GM12878 (cell line): ENCODE measurements at regions not wholly inside any gene's neighbourhood (a gene's known extent, or its start where the extent isn't known, plus 50 kb on each side); places are given as distances from the start of the nearest gene placed in this dataset.

Experiments
- ATAC-seq: fragments of 200-7000 bp; cut with Tn5 transposase; 3 replicates; pipeline ENCODE4 v1.9.1; 2020; ENCODE audit warnings: mild to moderate bottlenecking, moderate library complexity
- BruUV-seq: library from RNA; stranded (reverse); fragments of 400-500 nt; replicated peaks from 2 replicates; lab custom pipeline; 2021; lab: Mats Ljungman, UMichigan
- CTCF ChIA-PET: fragments of 300-600 bp; sonication (Branson Sonifier 250); formaldehyde crosslinking; extraction: SDS; loops from one replicate; lab custom pipeline; 2021; ENCODE audit warnings: inconsistent platforms; lab: Yijun Ruan, JAX
- POLR2A ChIA-PET: fragments of 350-600 bp; formaldehyde crosslinking; extraction: SDS; loops from one replicate; lab custom pipeline; 2021; ENCODE audit warnings: inconsistent platforms; lab: Charles Lee
- RAD21 ChIA-PET: fragments of 300-600 bp; sonication (Branson Sonifier 250); formaldehyde crosslinking; loops from one replicate; lab custom pipeline; 2023; ENCODE audit warnings: antibody characterized with exemption; ENCODE audit not compliant: unreplicated experiment; lab: Charles Lee
- SMC1A ChIA-PET: fragments of 300-600 bp; sonication (Branson Sonifier 250); formaldehyde crosslinking; loops from one replicate; lab custom pipeline; 2023; ENCODE audit not compliant: unreplicated experiment, uncharacterized antibody; lab: Charles Lee
- DNase-seq: peaks from one replicate; pipeline ENCODE4 v3.0.0-alpha.2; 2011; ENCODE audit warnings: low read depth, low spot score
- FAIRE-seq: peaks from 3 replicates; lab custom pipeline; 2011; peaks lifted over from hg19 to GRCh38; lab: Jason Lieb, UNC
- H2AFZ ChIP-seq: 2 replicates; pipeline ENCODE4 v1.6.0; 2011; ENCODE audit warnings: low read depth, low read length, control low read depth; ENCODE audit not compliant: control insufficient read depth
- H3K27ac ChIP-seq: 2 replicates; pipeline ENCODE4 v1.5.1; 2011; ENCODE audit warnings: control low read depth; ENCODE audit not compliant: control insufficient read depth, insufficient read depth
- H3K27me3 ChIP-seq, 2 experiments: replicated peaks in 1 of 2; 2 replicates each; pipeline versions ENCODE4 v1.6.0 to v1.6.1; 2011; ENCODE audit warnings: low read length in 1 of 2; ENCODE audit not compliant: control insufficient read depth in 2 of 2, insufficient read depth in 2 of 2
- H3K36me3 ChIP-seq, 2 experiments: 2 replicates each; pipeline ENCODE4 v1.5.1; 2011; ENCODE audit warnings: low read length in 1 of 2; ENCODE audit not compliant: control insufficient read depth in 2 of 2, insufficient read depth in 2 of 2
- H3K4me1 ChIP-seq: 2 replicates; pipeline ENCODE4 v1.6.1; 2011; ENCODE audit warnings: mild to moderate bottlenecking, low read length, moderate library complexity, mixed read lengths; ENCODE audit not compliant: control insufficient read depth, insufficient read depth
- H3K4me2 ChIP-seq: 2 replicates; pipeline ENCODE4 v1.6.0; 2011; ENCODE audit warnings: control low read depth; ENCODE audit not compliant: control insufficient read depth, insufficient read depth
- H3K4me3 ChIP-seq: fragments of 200-600 bp; sonication (generic); 2 replicates; pipeline ENCODE4 v1.5.1; 2016
- H3K79me2 ChIP-seq: 2 replicates; pipeline ENCODE4 v1.6.0; 2011; ENCODE audit warnings: low read length; ENCODE audit not compliant: control insufficient read depth, insufficient read depth
- H3K9ac ChIP-seq: 2 replicates; pipeline ENCODE4 v1.8.0; 2011; ENCODE audit warnings: low read length, control low read depth, mixed read lengths; ENCODE audit not compliant: control insufficient read depth, insufficient read depth
- H3K9me3 ChIP-seq: replicated peaks from 3 replicates; pipeline ENCODE4 v1.5.1; 2011; ENCODE audit warnings: mild to moderate bottlenecking, low read length; ENCODE audit not compliant: control insufficient read depth, insufficient read depth
- H4K20me1 ChIP-seq: 2 replicates; pipeline ENCODE4 v1.6.0; 2011; ENCODE audit not compliant: control insufficient read depth, insufficient read depth
- ATF7 ChIP-seq: fragments of 450-650 bp; IDR thresholded peaks from 2 replicates; pipeline ENCODE4 v1.6.1; 2016; ENCODE audit warnings: low read depth, mild to moderate bottlenecking
- BACH1 ChIP-seq: fragments of 450-650 bp; IDR thresholded peaks from 2 replicates; pipeline ENCODE4 v1.6.1; 2017; ENCODE audit warnings: mild to moderate bottlenecking, borderline replicate concordance
- CHD1 ChIP-seq: IDR thresholded peaks from 2 replicates; pipeline ENCODE4 v1.6.1; 2012; ENCODE audit warnings: low read depth, low read length, improper control_type of control experiment
- EGR1 ChIP-seq, 2 experiments: IDR thresholded peaks; 1 replicate in 1 of 2; 2 replicates in 1 of 2; pipeline ENCODE4 v1.6.1; 2011 to 2012; ENCODE audit warnings: low read depth in 2 of 2, low read length in 2 of 2, borderline replicate concordance in 1 of 2, mild to moderate bottlenecking in 1 of 2, moderate library complexity in 1 of 2
- GABPA ChIP-seq: IDR thresholded peaks from 2 replicates; pipeline ENCODE4 v1.6.1; 2014; ENCODE audit warnings: antibody characterized with exemption, low read depth, mild to moderate bottlenecking, inconsistent platforms
- HCFC1 ChIP-seq: fragments of 150-350 bp; IDR thresholded peaks from 2 replicates; pipeline ENCODE4 v1.6.1; 2014; ENCODE audit warnings: low read length
- NR2F1 ChIP-seq: fragments of 450-650 bp; conservative IDR thresholded peaks from 2 replicates; pipeline ENCODE4 v1.6.1; 2017; ENCODE audit warnings: mild to moderate bottlenecking
- SMC3 ChIP-seq: IDR thresholded peaks from 2 replicates; pipeline ENCODE4 v1.6.1; 2011; ENCODE audit warnings: low read length, improper control_type of control experiment, borderline replicate concordance
- SP1 ChIP-seq: IDR thresholded peaks from one replicate; pipeline ENCODE4 v1.6.1; 2011; ENCODE audit warnings: low read depth, low read length
- SREBF1 ChIP-seq: IDR thresholded peaks from 2 replicates; pipeline ENCODE4 v1.6.1; 2012; ENCODE audit warnings: mild to moderate bottlenecking, low read length
- TCF3 ChIP-seq: IDR thresholded peaks from 2 replicates; pipeline ENCODE4 v1.6.1; 2012; ENCODE audit warnings: low read depth, mild to moderate bottlenecking, low read length, borderline replicate concordance; ENCODE audit not compliant: insufficient read depth
- ZNF622 ChIP-seq: fragments of 450-650 bp; IDR thresholded peaks from 2 replicates; pipeline ENCODE4 v1.6.1; 2017; ENCODE audit warnings: mild to moderate bottlenecking, inconsistent platforms
- WGBS: methylation state at CpG from one replicate; pipeline ENCODE4 v1.1.6; 2016; ENCODE audit warnings: low lambda C conversion rate; ENCODE audit not compliant: insufficient replicate concordance, insufficient coverage; ENCODE audit errors: missing lambda C conversion rate; 5-methylcytosine and 5-hydroxymethylcytosine counted together
- in situ Hi-C: fragments of 300-500 bp; cut with MboI; formaldehyde crosslinking; loops from 9 replicates; pipeline ENCODE4 v1.14.3; 2018; ENCODE audit warnings: mixed read lengths
- intact Hi-C: fragments of 100-400 bp; cut with micrococcal nuclease; formaldehyde crosslinking; loops from one replicate; pipeline ENCODE4 v1.14.2; 2022; ENCODE audit not compliant: unreplicated experiment
- TF ChIP-seq, protein P1 (sequence below): fragments of 450-650 bp; IDR thresholded peaks from 2 replicates; pipeline ENCODE4 v1.6.1; 2016; ENCODE audit warnings: mild to moderate bottlenecking
- TF ChIP-seq, protein P2 (sequence below): fragments of 450-650 bp; IDR thresholded peaks from 2 replicates; pipeline ENCODE4 v1.6.1; 2017; ENCODE audit warnings: mild to moderate bottlenecking, moderate library complexity

- Histone ChIP-seq H3K9ac (no peak overlapping the region), H3K4me1 (no peaks in the 10 kb centered on the region), H4K20me1 (no peaks in the 10 kb centered on the region), H3K27ac (no peak overlapping the region), H3K9me3 (no peaks in the 10 kb centered on the region), H3K4me3 (no peak overlapping the region), H3K36me3 (no peaks in the 10 kb centered on the region), H3K4me2 (no peak overlapping the region), H2AFZ (no peak overlapping the region), H3K79me2 (no peaks in the 10 kb centered on the region), H3K27me3 (no peaks in the 10 kb centered on the region)
- ChIA-PET RAD21 (no interaction called here), CTCF (no interaction called here), SMC1A (no interaction called here), POLR2A (no interaction called here)
- ATAC-seq (no peak), FAIRE-seq (no peak), DNase-seq (no peak)
- TF ChIP-seq NR2F1, result no peak
- TF ChIP-seq ATF7, result no peak
- no peak for TF ChIP-seq GABPA
- no peak for TF ChIP-seq SREBF1
- no peak for TF ChIP-seq HCFC1
- no peak for TF ChIP-seq EGR1 (IDR thresholded peaks at IDR 0.05; ENCODE audit: borderline replicate concordance in 1 of 2, low read depth in 2 of 2, low read length in 2 of 2)
- TF ChIP-seq CHD1, result no peak
- TF ChIP-seq, protein P1, sequence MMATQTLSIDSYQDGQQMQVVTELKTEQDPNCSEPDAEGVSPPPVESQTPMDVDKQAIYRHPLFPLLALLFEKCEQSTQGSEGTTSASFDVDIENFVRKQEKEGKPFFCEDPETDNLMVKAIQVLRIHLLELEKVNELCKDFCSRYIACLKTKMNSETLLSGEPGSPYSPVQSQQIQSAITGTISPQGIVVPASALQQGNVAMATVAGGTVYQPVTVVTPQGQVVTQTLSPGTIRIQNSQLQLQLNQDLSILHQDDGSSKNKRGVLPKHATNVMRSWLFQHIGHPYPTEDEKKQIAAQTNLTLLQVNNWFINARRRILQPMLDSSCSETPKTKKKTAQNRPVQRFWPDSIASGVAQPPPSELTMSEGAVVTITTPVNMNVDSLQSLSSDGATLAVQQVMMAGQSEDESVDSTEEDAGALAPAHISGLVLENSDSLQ, result no peak
- TF ChIP-seq BACH1, result no peak
- TF ChIP-seq TCF3, result no peak
- no peak for TF ChIP-seq SMC3
- TF ChIP-seq, protein P2, sequence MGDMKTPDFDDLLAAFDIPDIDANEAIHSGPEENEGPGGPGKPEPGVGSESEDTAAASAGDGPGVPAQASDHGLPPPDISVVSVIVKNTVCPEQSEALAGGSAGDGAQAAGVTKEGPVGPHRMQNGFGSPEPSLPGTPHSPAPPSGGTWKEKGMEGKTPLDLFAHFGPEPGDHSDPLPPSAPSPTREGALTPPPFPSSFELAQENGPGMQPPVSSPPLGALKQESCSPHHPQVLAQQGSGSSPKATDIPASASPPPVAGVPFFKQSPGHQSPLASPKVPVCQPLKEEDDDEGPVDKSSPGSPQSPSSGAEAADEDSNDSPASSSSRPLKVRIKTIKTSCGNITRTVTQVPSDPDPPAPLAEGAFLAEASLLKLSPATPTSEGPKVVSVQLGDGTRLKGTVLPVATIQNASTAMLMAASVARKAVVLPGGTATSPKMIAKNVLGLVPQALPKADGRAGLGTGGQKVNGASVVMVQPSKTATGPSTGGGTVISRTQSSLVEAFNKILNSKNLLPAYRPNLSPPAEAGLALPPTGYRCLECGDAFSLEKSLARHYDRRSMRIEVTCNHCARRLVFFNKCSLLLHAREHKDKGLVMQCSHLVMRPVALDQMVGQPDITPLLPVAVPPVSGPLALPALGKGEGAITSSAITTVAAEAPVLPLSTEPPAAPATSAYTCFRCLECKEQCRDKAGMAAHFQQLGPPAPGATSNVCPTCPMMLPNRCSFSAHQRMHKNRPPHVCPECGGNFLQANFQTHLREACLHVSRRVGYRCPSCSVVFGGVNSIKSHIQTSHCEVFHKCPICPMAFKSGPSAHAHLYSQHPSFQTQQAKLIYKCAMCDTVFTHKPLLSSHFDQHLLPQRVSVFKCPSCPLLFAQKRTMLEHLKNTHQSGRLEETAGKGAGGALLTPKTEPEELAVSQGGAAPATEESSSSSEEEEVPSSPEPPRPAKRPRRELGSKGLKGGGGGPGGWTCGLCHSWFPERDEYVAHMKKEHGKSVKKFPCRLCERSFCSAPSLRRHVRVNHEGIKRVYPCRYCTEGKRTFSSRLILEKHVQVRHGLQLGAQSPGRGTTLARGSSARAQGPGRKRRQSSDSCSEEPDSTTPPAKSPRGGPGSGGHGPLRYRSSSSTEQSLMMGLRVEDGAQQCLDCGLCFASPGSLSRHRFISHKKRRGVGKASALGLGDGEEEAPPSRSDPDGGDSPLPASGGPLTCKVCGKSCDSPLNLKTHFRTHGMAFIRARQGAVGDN, result no peak
- no peak for TF ChIP-seq SP1
- no peak for TF ChIP-seq ZNF622
- WGBS, result 71% methylated on average over 2 of the region's 2 CpGs
- intact Hi-C loops (no loop called here), in situ Hi-C loops (no loop called here)
- BruUV-seq, result no TSS peak
These were observed 301.2 kb upstream of the ZNF804A start for GRCh38 chr2:184297085-184297484.
